SK-N-SH (cell line): ENCODE measurements at regions not wholly inside any gene's neighbourhood (a gene's known extent, or its start where the extent isn't known, plus 50 kb on each side); places are given as distances from the start of the nearest gene placed in this dataset.

Experiments
- TF ChIP-seq, protein P1 (sequence below): fragments of 200-600 bp; sonication (generic); IDR thresholded peaks from 2 replicates; pipeline ENCODE4 v1.6.1; 2017; ENCODE audit warnings: antibody characterized with exemption, mild to moderate bottlenecking, moderate library complexity
- TF ChIP-seq, protein P2 (sequence below): IDR thresholded peaks from 2 replicates; pipeline ENCODE4 v1.4.0; 2012; ENCODE audit warnings: low read depth, borderline replicate concordance

DNA sequence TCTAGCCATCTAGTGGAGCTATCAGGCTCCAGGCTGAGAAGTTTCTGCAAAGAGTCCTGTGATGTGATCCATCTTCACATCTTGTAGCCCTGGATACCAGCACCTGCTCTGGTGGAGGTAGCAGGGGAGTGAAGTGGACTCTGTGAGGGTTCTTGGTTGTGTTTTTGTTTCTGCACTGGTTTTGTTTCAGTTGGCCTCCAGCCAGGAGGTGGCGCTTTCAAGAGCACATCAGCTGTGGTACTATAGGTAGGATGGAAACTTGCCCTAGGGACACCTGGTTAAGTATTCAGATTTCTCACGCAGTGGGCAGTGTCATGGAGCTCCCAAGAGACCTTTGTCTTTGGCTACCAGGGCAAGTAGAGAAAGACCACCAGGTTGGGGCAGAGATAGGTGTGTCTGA is 257.5 kb upstream of the SLC7A11 start:
- TF ChIP-seq, protein P1, sequence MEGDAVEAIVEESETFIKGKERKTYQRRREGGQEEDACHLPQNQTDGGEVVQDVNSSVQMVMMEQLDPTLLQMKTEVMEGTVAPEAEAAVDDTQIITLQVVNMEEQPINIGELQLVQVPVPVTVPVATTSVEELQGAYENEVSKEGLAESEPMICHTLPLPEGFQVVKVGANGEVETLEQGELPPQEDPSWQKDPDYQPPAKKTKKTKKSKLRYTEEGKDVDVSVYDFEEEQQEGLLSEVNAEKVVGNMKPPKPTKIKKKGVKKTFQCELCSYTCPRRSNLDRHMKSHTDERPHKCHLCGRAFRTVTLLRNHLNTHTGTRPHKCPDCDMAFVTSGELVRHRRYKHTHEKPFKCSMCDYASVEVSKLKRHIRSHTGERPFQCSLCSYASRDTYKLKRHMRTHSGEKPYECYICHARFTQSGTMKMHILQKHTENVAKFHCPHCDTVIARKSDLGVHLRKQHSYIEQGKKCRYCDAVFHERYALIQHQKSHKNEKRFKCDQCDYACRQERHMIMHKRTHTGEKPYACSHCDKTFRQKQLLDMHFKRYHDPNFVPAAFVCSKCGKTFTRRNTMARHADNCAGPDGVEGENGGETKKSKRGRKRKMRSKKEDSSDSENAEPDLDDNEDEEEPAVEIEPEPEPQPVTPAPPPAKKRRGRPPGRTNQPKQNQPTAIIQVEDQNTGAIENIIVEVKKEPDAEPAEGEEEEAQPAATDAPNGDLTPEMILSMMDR = no peak
- TF ChIP-seq, protein P2, sequence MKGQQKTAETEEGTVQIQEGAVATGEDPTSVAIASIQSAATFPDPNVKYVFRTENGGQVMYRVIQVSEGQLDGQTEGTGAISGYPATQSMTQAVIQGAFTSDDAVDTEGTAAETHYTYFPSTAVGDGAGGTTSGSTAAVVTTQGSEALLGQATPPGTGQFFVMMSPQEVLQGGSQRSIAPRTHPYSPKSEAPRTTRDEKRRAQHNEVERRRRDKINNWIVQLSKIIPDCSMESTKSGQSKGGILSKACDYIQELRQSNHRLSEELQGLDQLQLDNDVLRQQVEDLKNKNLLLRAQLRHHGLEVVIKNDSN = no peak
